22Rv1 (cell line): ENCODE measurements at regions not wholly inside any gene's neighbourhood (a gene's known extent, or its start where the extent isn't known, plus 50 kb on each side); places are given as distances from the start of the nearest gene placed in this dataset.

Source experiments
- H3K27ac ChIP-seq: fragments of 450-650 bp; 2 replicates; pipeline ENCODE4 v1.5.1; 2017
- ZFX ChIP-seq: fragments of 450-650 bp; IDR thresholded peaks from 2 replicates; pipeline ENCODE4 v1.6.1; 2017; ENCODE audit warnings: antibody characterized with exemption, borderline replicate concordance
- TF ChIP-seq, protein P1 (sequence below): fragments of 450-650 bp; IDR thresholded peaks from 2 replicates; pipeline ENCODE4 v1.5.1; 2017; ENCODE audit warnings: mild to moderate bottlenecking

DNA sequence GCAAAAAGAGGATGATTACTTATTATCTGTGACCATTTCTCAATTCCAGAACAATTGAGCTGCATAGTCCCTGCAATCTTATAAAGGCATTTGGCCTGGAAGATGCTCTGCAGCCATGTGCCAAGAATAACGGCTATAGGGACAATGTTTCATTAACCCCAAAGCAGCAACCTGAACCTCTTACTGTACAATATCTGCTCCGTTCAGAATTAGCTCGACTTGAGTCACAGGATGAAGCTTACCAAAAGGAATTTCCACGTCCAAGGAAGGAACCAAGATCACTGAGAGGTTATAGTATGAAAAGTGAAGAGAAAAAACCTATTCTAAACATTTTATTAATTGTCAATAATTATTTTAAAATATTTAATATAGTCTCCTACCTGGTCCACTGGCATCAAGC, 167.3 kb upstream of the GMDS start:
- H3K27ac ChIP-seq: no peak overlapping the region
- TF ChIP-seq ZFX: no peak
- TF ChIP-seq, protein P1, sequence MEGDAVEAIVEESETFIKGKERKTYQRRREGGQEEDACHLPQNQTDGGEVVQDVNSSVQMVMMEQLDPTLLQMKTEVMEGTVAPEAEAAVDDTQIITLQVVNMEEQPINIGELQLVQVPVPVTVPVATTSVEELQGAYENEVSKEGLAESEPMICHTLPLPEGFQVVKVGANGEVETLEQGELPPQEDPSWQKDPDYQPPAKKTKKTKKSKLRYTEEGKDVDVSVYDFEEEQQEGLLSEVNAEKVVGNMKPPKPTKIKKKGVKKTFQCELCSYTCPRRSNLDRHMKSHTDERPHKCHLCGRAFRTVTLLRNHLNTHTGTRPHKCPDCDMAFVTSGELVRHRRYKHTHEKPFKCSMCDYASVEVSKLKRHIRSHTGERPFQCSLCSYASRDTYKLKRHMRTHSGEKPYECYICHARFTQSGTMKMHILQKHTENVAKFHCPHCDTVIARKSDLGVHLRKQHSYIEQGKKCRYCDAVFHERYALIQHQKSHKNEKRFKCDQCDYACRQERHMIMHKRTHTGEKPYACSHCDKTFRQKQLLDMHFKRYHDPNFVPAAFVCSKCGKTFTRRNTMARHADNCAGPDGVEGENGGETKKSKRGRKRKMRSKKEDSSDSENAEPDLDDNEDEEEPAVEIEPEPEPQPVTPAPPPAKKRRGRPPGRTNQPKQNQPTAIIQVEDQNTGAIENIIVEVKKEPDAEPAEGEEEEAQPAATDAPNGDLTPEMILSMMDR: no peak

DNA sequence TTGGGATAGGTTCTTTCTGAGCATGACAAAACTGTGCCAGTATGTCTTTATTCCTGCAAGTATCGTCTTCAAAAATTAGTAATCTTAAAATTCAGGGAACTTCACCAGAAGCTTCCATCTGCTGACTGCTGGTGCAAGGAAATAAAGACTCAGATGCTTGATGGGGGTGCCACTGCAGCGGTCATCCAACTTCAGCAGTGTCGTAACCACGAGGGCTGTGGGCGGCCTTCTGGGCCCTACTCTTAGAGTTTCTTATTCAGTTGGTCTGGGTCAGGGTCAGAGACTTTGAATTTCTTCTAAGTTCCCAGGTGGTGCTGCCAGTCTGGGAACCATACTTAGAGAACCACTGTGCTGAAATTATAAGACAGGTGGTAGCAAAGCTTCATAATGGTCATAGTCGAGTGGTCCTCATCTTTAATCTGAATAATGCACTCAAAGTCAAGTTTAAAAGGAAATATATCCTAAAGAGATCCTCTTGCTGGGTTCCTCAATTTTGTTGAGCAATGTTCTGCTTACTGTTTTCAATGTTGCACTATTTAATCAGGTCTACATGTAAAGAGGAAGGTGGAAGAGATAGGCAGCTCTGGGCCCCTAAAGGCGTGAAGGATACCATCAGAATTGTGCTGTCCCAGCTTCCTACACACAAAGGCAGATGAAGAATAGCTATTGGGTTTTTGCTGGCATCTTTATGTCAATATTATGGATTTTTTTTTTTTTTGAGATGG, 165.4 kb upstream of the GMDS start:
- TF ChIP-seq, protein P1: no peak
- TF ChIP-seq ZFX: no peak
- no peak overlapping the region for H3K27ac ChIP-seq

DNA sequence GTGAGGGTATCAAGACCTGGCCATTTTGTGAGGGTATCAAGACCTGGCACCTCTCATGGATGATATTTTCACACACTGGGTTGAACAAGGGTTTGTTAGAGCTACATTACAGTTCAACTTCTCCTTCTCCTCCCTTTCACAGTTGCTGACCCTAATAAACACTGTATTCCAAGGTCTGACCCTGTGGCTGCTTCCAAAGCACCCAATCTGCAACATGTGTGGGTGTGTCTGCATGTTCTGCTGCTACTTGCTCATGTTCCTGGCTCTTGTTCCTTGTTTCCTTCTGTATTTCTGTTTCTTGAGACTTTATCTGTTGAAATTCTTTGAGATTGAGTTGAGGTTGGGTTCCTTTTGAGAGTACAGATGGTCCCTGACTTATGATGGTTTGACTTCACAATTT, 162.1 kb upstream of the GMDS start:
- TF ChIP-seq ZFX: no peak
- TF ChIP-seq, protein P1: no peak
- H3K27ac ChIP-seq: no peak overlapping the region

DNA sequence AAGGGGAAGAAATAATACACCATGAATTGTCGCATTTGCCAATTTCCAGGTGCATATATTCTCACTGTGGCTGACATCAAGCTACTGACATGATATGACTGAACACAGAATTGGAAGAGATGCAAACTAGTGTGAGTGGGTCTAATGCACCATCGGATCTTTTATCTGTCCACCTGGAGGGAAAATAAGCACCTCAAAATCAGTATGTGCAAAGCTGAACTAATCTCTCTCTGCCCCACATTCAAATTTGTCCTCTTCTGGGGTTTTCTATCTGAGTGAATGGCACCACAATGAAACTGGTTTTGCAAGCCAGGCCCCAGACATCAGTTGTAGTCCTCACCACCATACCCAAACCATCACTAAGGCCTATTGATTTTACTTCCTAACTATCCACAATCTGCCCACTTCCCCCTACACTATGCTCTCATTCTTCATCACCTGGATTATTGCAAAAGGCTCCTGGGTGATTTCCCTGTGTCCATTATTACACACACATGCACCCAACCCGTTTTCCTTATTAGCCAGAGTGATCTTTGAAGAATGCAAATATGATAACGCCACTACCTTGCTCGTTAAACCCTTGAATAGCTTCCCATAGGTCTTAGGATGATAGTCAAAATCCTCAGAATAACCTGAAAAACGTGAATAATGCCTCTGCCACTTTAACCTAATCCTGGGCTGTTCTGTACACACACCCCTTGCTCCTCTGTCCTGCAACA, 159.0 kb upstream of the GMDS start:
- H3K27ac ChIP-seq: no peak overlapping the region
- no peak for TF ChIP-seq ZFX
- TF ChIP-seq, protein P1: no peak

DNA sequence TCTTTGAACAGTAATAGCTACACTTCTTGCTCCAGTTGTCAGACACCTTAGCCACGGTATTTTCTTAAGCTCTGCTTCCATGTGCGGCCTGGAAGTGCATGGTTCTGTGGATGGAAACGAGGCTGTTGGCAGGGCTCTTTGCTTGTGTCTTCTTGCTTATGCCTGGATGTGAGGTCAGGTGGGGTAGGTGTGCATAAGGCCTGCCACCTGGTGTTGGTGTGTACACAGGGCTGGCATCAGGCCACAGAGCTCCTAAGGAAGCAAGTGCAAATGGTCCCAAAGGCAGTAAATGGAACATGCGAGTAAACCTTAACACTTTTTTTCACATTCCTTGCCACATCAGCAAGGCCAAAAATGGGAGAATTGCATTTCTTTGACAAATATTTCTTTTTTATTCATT, 158.1 kb upstream of the GMDS start:
- TF ChIP-seq ZFX: no peak
- TF ChIP-seq, protein P1: no peak
- no peak overlapping the region for H3K27ac ChIP-seq

DNA sequence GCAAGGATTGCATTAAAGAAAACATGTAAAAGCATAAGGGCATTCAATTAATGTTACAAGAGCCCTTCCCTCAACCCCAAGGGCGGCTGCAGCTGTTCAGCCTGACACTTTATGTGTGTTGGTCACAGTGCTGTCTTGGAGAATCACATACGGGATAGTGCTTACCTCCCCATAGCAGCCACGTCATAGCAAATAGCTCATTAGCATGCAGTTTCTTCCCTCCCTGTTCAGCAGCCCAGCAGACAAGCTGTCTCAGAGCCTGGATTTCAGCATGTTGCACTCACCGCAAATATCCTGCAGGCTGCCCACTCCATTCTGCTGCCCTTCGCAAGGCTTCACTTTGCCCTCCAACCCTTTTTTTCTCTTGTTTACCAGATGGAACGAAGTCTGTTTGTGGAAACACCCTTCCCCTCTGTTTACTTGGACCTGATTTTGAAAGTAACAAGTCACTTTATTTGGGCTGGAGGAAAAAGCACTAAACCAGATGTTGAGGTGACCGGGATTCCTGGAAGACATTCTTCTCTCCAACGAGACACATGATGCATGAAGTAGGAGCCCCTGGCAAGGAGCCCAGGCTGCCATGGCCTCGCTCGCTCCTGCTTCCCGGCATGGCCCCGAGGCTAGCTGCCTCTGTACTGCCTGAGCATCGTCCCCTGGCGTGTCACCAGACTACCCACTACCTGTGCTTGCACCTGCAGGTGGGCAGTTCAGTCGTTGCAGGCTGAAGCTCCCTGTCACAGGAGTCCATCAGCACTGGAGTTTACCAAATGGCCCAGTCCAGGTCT, 151.6 kb upstream of the GMDS start:
- H3K27ac ChIP-seq: no peak overlapping the region
- no peak for TF ChIP-seq ZFX
- TF ChIP-seq, protein P1: no peak
